AG04449 (cell line): ENCODE measurements at regions not wholly inside any gene's neighbourhood (a gene's known extent, or its start where the extent isn't known, plus 50 kb on each side); places are given as distances from the start of the nearest gene placed in this dataset.

Experiments used
- CTCF ChIA-PET: fragments of 350-600 bp; formaldehyde crosslinking; extraction: SDS; loops from one replicate; lab custom pipeline; 2021; ENCODE audit warnings: antibody characterized with exemption; lab: Yijun Ruan, JAX
- POLR2A ChIA-PET: fragments of 400-600, 350-600 bp; formaldehyde crosslinking; extraction: SDS; loops from one replicate; lab custom pipeline; 2020; ENCODE audit warnings: antibody characterized with exemption, inconsistent platforms; lab: Yijun Ruan, JAX
- DNase-seq: peaks from one replicate; pipeline ENCODE4 v3.0.0-alpha.2; 2010; ENCODE audit warnings: low read depth, low spot score
- H3K4me3 ChIP-seq: 2 replicates; pipeline ENCODE4 v1.5.1; 2011; ENCODE audit warnings: low read depth, mild to moderate bottlenecking, control low read depth, low read length
- CTCF ChIP-seq: IDR thresholded peaks from one replicate; pipeline ENCODE4 v1.5.1; 2011; ENCODE audit warnings: mild to moderate bottlenecking, moderate library complexity, low read length, control low read depth, inconsistent platforms; ENCODE audit not compliant: insufficient read depth; ENCODE audit errors: missing control alignments

GRCh38 chr6:147881432-147881831 lies 372.9 kb downstream of the SAMD5 start:
- no peak for TF ChIP-seq CTCF
- POLR2A ChIA-PET: no interaction called here
- no peak overlapping the region for H3K4me3 ChIP-seq
- no peak for DNase-seq
- CTCF ChIA-PET: no interaction called here

DNA sequence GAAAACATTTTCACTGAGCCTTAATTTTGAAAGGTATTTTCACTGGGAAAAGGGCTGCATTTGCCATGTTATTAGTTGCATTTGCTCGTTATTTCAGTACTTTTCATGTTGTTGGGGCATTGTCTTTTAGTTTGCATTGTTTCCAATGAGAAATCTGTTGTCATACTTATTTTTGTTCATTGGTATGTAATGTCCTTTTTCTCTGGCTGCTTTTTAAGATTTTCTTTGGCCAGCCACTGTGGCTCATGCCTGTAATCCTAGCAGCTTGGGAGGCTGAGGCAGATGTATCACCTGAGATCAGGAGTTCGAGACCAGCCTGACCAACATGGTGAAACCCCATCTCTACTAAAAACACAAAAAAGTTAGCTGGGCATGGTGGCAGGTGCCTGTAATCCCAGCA lies 379.9 kb downstream of the SAMD5 start:
- no peak for DNase-seq
- no peak overlapping the region for H3K4me3 ChIP-seq
- POLR2A ChIA-PET: no interaction called here
- CTCF ChIA-PET: no interaction called here
- TF ChIP-seq CTCF: no peak

- CTCF ChIA-PET: no interaction called here
- POLR2A ChIA-PET: no interaction called here
- no peak for TF ChIP-seq CTCF
- no peak overlapping the region for H3K4me3 ChIP-seq
- no peak for DNase-seq
Measured at GRCh38 chr6:147891671-147892070, 383.2 kb downstream of the SAMD5 start.

GRCh38 chr6:147892476-147892875 lies 384.0 kb downstream of the SAMD5 start:
- no peak for TF ChIP-seq CTCF

DNA sequence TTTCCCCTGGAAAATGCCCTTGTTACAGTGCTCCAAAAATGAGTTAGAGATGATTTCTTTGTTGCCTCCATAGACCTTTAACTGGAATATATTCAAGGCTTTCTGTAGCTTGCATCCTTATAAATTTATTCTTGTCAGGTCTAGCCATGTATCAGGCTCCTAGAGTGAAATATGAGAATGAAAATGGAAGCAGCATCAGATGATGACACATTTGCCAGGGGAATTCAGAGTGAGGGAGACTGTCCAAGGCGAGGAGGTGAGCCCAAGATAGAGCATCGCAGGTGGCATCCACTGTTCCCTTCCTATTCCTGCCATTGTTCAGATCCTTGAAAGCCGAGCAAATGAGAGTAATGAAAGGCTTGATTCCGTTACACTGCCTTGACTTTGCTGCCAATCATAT lies 386.8 kb downstream of the SAMD5 start:
- POLR2A ChIA-PET: no interaction called here
- CTCF ChIA-PET: no interaction called here
- H3K4me3 ChIP-seq: no peak overlapping the region
- DNase-seq: no peak
- TF ChIP-seq CTCF: no peak

More at GRCh38 chr6:147892476-147892875, 384.0 kb downstream of the SAMD5 start:
- CTCF ChIA-PET: no interaction called here
- POLR2A ChIA-PET: no interaction called here
- no peak for DNase-seq
- no peak overlapping the region for H3K4me3 ChIP-seq

DNA sequence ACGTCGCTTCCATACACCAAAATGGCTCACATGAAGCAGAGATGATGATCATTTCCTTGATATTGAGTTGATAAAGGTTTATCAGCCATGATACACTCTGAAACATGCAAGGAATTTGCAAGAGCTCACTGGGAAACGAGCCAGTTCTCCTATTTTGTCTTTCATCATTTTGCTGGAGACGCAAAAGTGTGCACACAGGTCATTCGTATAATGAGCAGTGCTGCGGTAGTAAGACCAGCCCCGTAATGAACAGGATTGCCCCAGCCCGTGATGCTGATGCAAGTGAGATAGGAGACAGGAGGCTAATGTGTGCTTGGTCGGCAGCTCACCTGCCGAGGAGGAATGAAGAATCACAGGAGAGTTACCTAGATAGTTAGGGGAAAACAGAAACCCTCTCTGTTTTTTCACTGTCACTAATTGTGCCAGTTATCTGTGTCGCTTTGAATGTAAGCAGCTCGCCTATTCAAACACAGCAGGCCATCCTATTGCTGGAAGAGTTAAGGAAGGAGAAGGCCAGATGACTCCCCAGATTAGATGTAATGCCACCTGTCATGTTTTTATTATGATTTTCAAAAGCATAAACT lies 391.8 kb downstream of the SAMD5 start:
- ChIA-PET POLR2A (no interaction called here), CTCF (no interaction called here)
- TF ChIP-seq CTCF: no peak
- no peak overlapping the region for H3K4me3 ChIP-seq
- no peak for DNase-seq
